Breast epithelium (tissue), 4 donors: ENCODE measurements at regions not wholly inside any gene's neighbourhood (a gene's known extent, or its start where the extent isn't known, plus 50 kb on each side); places are given as distances from the start of the nearest gene placed in this dataset.

ENCODE experiments used
- DNase-seq, 2 donors: peaks; one replicate each; pipeline ENCODE4 v3.0.0-alpha.2; 2019; ENCODE audit warnings: low spot score in 2 of 2
- H3K27ac ChIP-seq, 2 donors: fragments of 200-600 bp; sonication (generic) in 1 of 2; one replicate each; pipeline ENCODE4 v1.5.1; 2016 to 2019; ENCODE audit warnings: mild to moderate bottlenecking in 1 of 2
- H3K27me3 ChIP-seq, 2 donors: fragments of 200-600 bp; sonication (generic) in 1 of 2; one replicate each; pipeline versions ENCODE4 v1.5.1 to v1.6.0; 2017 to 2019; ENCODE audit warnings: control low read depth in 1 of 2, mild to moderate bottlenecking in 1 of 2
- H3K36me3 ChIP-seq: fragments of 200-600 bp; one replicate; pipeline ENCODE4 v1.5.1; 2019
- H3K4me1 ChIP-seq, 2 donors: fragments of 200-600 bp; sonication (generic); one replicate each; pipeline ENCODE4 v1.5.1; 2016 to 2019; ENCODE audit warnings: control low read depth in 1 of 2
- H3K4me3 ChIP-seq, 3 donors: fragments of 200-600 bp; sonication (generic); 1 replicate in 2 of 3; 2 replicates in 1 of 3; pipeline ENCODE4 v1.5.1; 2016 to 2019; ENCODE audit warnings: mild to moderate bottlenecking in 3 of 3, moderate library complexity in 2 of 3
- H3K9me3 ChIP-seq, 2 donors: fragments of 200-600 bp; sonication (generic) in 1 of 2; one replicate each; pipeline ENCODE4 v1.5.1; 2016 to 2019; ENCODE audit warnings: control low read depth in 1 of 2
- POLR2A ChIP-seq: fragments of 450-650 bp; IDR thresholded peaks from one replicate; pipeline ENCODE4 v1.6.1; 2016; ENCODE audit warnings: antibody characterized with exemption, mild to moderate bottlenecking, moderate library complexity
- POLR2AphosphoS5 ChIP-seq, 3 donors: sonication (generic); formaldehyde crosslinking; IDR thresholded peaks; one replicate each; pipeline ENCODE4 v1.6.1; 2017; ENCODE audit warnings: antibody characterized with exemption in 3 of 3
- intact Hi-C: fragments of 100-400 bp; cut with DNase I; formaldehyde crosslinking; loops from one replicate; pipeline ENCODE4 v1.15.1; 2023; ENCODE audit warnings: low total_unique reads
- TF ChIP-seq, protein P1 (sequence below), 3 donors: fragments of 450-650 bp; IDR thresholded peaks; one replicate each; pipeline ENCODE4 v1.5.1; 2016 to 2017; ENCODE audit warnings: antibody characterized with exemption in 3 of 3, mild to moderate bottlenecking in 3 of 3, moderate library complexity in 3 of 3

DNA sequence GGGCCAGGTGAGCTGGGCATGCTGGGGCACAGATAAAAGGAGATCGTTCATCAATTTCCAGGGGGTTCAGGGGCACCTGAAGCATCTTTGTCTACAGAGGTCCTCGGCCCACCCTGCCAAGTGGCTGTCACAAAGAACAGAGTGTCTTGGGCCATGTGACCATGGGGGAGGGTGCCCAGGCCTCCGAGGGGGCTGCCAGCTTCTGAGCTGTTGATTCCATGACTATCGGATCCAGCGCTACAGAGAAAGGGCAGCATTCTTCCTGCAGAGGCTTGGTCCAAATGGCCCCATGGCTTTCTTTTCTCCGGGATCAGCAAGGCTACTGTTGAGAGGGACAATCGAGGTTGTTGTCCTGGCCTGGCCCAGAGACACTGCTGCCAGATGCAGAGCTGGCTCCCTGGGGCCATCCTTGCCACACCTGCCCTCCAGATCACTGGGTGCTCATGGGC is 289.2 kb downstream of the ZSWIM6 start:
- Histone ChIP-seq H3K27ac (peak overlapping the region; percentile 26 to 43), H3K27me3 (no peaks in the 10 kb centered on the region), H3K36me3 (no peaks in the 10 kb centered on the region), H3K4me1 (no peaks in the 10 kb centered on the region), H3K4me3 (no peak overlapping the region), H3K9me3 (no peaks in the 10 kb centered on the region)
- intact Hi-C loops: no loop called here
- DNase-seq: no peak
- TF ChIP-seq POLR2AphosphoS5 (IDR thresholded peaks at IDR 0.05) (no peak), POLR2A (no peak)
- TF ChIP-seq, protein P1, sequence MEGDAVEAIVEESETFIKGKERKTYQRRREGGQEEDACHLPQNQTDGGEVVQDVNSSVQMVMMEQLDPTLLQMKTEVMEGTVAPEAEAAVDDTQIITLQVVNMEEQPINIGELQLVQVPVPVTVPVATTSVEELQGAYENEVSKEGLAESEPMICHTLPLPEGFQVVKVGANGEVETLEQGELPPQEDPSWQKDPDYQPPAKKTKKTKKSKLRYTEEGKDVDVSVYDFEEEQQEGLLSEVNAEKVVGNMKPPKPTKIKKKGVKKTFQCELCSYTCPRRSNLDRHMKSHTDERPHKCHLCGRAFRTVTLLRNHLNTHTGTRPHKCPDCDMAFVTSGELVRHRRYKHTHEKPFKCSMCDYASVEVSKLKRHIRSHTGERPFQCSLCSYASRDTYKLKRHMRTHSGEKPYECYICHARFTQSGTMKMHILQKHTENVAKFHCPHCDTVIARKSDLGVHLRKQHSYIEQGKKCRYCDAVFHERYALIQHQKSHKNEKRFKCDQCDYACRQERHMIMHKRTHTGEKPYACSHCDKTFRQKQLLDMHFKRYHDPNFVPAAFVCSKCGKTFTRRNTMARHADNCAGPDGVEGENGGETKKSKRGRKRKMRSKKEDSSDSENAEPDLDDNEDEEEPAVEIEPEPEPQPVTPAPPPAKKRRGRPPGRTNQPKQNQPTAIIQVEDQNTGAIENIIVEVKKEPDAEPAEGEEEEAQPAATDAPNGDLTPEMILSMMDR (IDR thresholded peaks at IDR 0.05): no peak

- TF ChIP-seq POLR2A (no peak), POLR2AphosphoS5 (IDR thresholded peaks at IDR 0.05) (no peak)
- TF ChIP-seq, protein P1 (IDR thresholded peaks at IDR 0.05): no peak
- intact Hi-C loops: no loop called here
- Histone ChIP-seq H3K4me3 (no peak overlapping the region), H3K27ac (no peak overlapping the region), H3K36me3 (no peaks in the 10 kb centered on the region), H3K4me1 (no peaks in the 10 kb centered on the region), H3K27me3 (no peaks in the 10 kb centered on the region), H3K9me3 (no peaks in the 10 kb centered on the region)
- DNase-seq: no peak
Measured at GRCh38 chr5:61622156-61622555, 290.1 kb downstream of the ZSWIM6 start.

DNA sequence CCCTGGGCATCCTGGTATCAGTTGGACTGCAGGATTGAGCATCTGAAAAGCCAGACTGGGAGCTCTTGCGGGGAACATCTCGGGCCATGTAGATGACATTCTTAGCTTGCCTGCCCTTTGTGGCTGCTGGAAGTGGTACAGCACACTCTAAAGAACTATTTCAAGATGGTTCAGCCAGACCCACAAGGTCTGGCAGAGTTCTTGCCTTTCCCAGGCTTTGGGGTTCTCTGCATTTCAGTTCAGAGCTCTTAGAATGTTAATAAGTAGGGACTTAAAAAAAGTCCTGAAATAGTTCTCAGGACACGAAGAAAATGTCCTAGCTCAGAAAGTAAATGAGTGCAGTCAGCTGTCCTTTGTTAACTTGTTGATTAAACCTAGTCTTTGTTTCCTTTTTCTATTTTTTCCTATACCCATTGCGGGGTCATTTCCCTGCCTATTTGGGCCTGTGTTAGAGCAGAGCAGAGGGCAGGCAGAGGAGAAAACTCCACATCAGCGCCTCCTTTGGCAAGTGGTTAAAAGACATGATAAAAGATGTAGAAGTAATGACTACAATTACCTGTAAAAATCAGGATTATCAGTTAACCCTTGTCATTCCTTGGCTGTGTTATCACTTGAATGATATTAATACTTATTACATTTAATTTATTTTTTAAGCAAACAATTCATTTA is 291.5 kb downstream of the ZSWIM6 start:
- intact Hi-C loops: no loop called here
- no peak for TF ChIP-seq POLR2AphosphoS5 (IDR thresholded peaks at IDR 0.05)
- no peak for TF ChIP-seq POLR2A
- TF ChIP-seq, protein P1 (IDR thresholded peaks at IDR 0.05): no peak
- Histone ChIP-seq H3K4me1 (no peaks in the 10 kb centered on the region), H3K27ac (no peak overlapping the region), H3K4me3 (no peak overlapping the region), H3K27me3 (no peaks in the 10 kb centered on the region), H3K36me3 (no peaks in the 10 kb centered on the region), H3K9me3 (no peaks in the 10 kb centered on the region)
- no peak for DNase-seq

DNA sequence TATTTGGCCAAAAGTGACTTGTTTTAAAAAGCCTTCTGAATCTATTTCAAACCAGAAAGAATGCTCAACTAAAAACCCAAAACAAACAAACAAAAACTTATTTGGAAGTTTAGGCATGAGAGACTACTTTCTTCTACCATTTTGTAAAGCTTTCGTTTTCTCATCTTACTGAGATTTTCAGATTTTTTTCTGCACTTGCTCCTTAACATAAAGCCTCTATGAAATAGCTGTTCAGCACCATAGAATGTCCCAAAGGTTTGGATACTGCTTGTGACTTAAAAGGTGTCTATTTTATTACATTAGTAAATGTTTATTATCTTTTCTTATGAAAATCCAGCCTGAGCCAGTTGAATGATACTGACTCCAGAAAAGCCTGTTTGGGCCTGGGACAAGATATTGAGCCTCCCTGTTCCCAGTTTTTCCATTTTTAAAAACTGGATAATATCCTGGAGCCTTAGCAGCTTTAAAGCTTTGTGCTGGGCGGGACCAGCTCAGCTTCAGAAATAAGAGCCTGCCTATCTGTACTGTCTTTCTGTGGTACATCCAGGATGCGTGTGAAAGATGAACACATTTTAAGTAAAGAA is 292.6 kb downstream of the ZSWIM6 start:
- no peak for DNase-seq
- TF ChIP-seq POLR2AphosphoS5 (IDR thresholded peaks at IDR 0.05) (no peak), POLR2A (no peak)
- TF ChIP-seq, protein P1 (IDR thresholded peaks at IDR 0.05): no peak
- no peaks in the 10 kb centered on the region for H3K36me3 ChIP-seq
- intact Hi-C loops: no loop called here
- no peaks in the 10 kb centered on the region for H3K4me1 ChIP-seq
- H3K27ac ChIP-seq: peak overlapping the region in 1 of 2 donors; percentile 88
- H3K27me3 ChIP-seq: no peaks in the 10 kb centered on the region
- H3K9me3 ChIP-seq: no peaks in the 10 kb centered on the region
- peak overlapping the region in 1 of 3 donors; percentile 67 for H3K4me3 ChIP-seq

GRCh38 chr5:61625137-61625561 is 293.1 kb downstream of the ZSWIM6 start:
- Histone ChIP-seq H3K4me1 (no peaks in the 10 kb centered on the region), H3K27ac (peak overlapping the region in 1 of 2 donors; percentile 88), H3K36me3 (no peaks in the 10 kb centered on the region), H3K4me3 (peak overlapping the region; percentile 57 to 76 (median 67)), H3K27me3 (no peaks in the 10 kb centered on the region), H3K9me3 (no peaks in the 10 kb centered on the region)
- TF ChIP-seq POLR2A (no peak), POLR2AphosphoS5 (IDR thresholded peaks at IDR 0.05) (no peak)
- TF ChIP-seq, protein P1 (IDR thresholded peaks at IDR 0.05): no peak
- DNase-seq: no peak
- intact Hi-C loops: no loop called here
